Astrocyte (in vitro differentiated cells and primary cell): ENCODE measurements at regions not wholly inside any gene's neighbourhood (a gene's known extent, or its start where the extent isn't known, plus 50 kb on each side); places are given as distances from the start of the nearest gene placed in this dataset.

ENCODE experiments used
- DNase-seq: peaks from one replicate; pipeline ENCODE4 v3.0.0-alpha.2; 2010; ENCODE audit warnings: low read depth
- FAIRE-seq: peaks from 2 replicates; lab custom pipeline; 2011; peaks lifted over from hg19 to GRCh38; lab: Jason Lieb, UNC
- H2AFZ ChIP-seq: 2 replicates; pipeline ENCODE4 v1.6.0; 2012; ENCODE audit warnings: low read depth, low read length, inconsistent platforms
- H3K27ac ChIP-seq: 2 replicates; pipeline ENCODE4 v1.5.1; 2011; ENCODE audit warnings: low read depth, low read length, inconsistent platforms
- H3K27me3 ChIP-seq: 2 replicates; pipeline ENCODE4 v1.6.0; 2011; ENCODE audit warnings: low read length, inconsistent platforms; ENCODE audit not compliant: insufficient read depth
- H3K36me3 ChIP-seq: 2 replicates; pipeline ENCODE4 v1.5.1; 2011; ENCODE audit warnings: low read length, inconsistent platforms; ENCODE audit not compliant: insufficient read depth
- H3K4me1 ChIP-seq: 2 replicates; pipeline ENCODE4 v1.5.1; 2011; ENCODE audit warnings: low read length, inconsistent platforms; ENCODE audit not compliant: insufficient read depth
- H3K4me2 ChIP-seq: 2 replicates; pipeline ENCODE4 v1.6.0; 2012; ENCODE audit warnings: low read length, inconsistent platforms
- H3K4me3 ChIP-seq: 2 replicates; pipeline ENCODE4 v1.5.1; 2011; ENCODE audit warnings: low read depth, mild to moderate bottlenecking, low read length, inconsistent platforms; ENCODE audit not compliant: insufficient read depth
- H3K79me2 ChIP-seq: 2 replicates; pipeline ENCODE4 v1.6.0; 2012; ENCODE audit warnings: mild to moderate bottlenecking, low read length, inconsistent platforms; ENCODE audit not compliant: insufficient read depth
- H3K9ac ChIP-seq: 2 replicates; pipeline ENCODE4 v1.6.0; 2012; ENCODE audit warnings: mild to moderate bottlenecking, low read length, inconsistent platforms
- H3K9me3 ChIP-seq: 2 replicates; pipeline ENCODE4 v1.5.1; 2012; ENCODE audit warnings: low read depth, mild to moderate bottlenecking, low read length, inconsistent platforms; ENCODE audit not compliant: insufficient read depth
- H4K20me1 ChIP-seq: 2 replicates; pipeline ENCODE4 v1.6.0; 2012; ENCODE audit warnings: low read length, inconsistent platforms; ENCODE audit not compliant: insufficient read depth
- H3K27ac Mint-ChIP-seq: one replicate; pipeline ENCODE4 v1.8.0; 2021; ENCODE audit warnings: mild to moderate bottlenecking, mixed read lengths; ENCODE audit not compliant: unreplicated experiment
- H3K27me3 Mint-ChIP-seq: one replicate; pipeline ENCODE4 v1.8.0; 2021; ENCODE audit warnings: low read depth, mixed read lengths; ENCODE audit not compliant: unreplicated experiment
- H3K36me3 Mint-ChIP-seq: one replicate; pipeline ENCODE4 v1.8.0; 2021; ENCODE audit warnings: low read depth, mixed read lengths; ENCODE audit not compliant: unreplicated experiment
- H3K4me1 Mint-ChIP-seq: one replicate; pipeline ENCODE4 v1.8.0; 2021; ENCODE audit warnings: low read depth, mixed read lengths; ENCODE audit not compliant: unreplicated experiment
- H3K4me3 Mint-ChIP-seq: one replicate; pipeline ENCODE4 v1.8.0; 2021; ENCODE audit warnings: mild to moderate bottlenecking, moderate library complexity, mixed read lengths; ENCODE audit not compliant: unreplicated experiment
- H3K9me3 Mint-ChIP-seq: one replicate; pipeline ENCODE4 v1.8.0; 2021; ENCODE audit warnings: mild to moderate bottlenecking, mixed read lengths; ENCODE audit not compliant: unreplicated experiment
- EZH2 ChIP-seq: IDR thresholded peaks from 2 replicates; pipeline ENCODE4 v1.6.1; 2012; ENCODE audit warnings: mild to moderate bottlenecking, low read length, inconsistent platforms; ENCODE audit not compliant: insufficient read depth
- TF ChIP-seq, protein P1 (sequence below): IDR thresholded peaks from 2 replicates; pipeline ENCODE4 v1.5.1; 2011; ENCODE audit warnings: low read depth, mild to moderate bottlenecking, inconsistent platforms, low read length, moderate library complexity; ENCODE audit not compliant: insufficient read depth

DNA sequence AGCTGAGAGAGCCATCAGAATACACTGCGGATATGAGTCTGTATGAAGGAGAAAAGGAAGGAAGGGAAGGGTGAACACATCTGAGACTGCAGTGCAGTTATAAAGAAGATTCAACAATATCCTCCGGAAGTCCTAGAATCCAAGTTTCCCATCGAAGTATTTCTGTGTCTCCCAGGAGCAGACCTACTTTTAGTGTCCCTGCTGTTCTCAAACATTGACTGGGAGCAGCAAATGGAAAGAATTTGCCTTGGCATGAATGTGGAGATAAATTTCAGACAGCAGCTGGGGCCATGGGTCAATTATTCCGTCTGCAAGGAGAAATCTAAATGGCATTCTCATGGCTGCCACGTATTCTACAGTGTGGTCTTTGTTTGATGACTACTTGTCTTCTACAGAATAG lies 478.1 kb upstream of the SMC2 start:
- no peak for FAIRE-seq
- Mint-ChIP-seq H3K9me3 (peaks cover 5% of the 10 kb centered on the region), H3K4me3 (no peak overlapping the region), H3K27ac (no peak overlapping the region), H3K27me3 (no peaks in the 10 kb centered on the region), H3K4me1 (no peaks in the 10 kb centered on the region), H3K36me3 (no peaks in the 10 kb centered on the region)
- DNase-seq, result no peak
- no peaks in the 10 kb centered on the region for H3K9me3 ChIP-seq
- H3K4me1 ChIP-seq, result no peaks in the 10 kb centered on the region
- TF ChIP-seq EZH2, result no peak
- TF ChIP-seq, protein P1, sequence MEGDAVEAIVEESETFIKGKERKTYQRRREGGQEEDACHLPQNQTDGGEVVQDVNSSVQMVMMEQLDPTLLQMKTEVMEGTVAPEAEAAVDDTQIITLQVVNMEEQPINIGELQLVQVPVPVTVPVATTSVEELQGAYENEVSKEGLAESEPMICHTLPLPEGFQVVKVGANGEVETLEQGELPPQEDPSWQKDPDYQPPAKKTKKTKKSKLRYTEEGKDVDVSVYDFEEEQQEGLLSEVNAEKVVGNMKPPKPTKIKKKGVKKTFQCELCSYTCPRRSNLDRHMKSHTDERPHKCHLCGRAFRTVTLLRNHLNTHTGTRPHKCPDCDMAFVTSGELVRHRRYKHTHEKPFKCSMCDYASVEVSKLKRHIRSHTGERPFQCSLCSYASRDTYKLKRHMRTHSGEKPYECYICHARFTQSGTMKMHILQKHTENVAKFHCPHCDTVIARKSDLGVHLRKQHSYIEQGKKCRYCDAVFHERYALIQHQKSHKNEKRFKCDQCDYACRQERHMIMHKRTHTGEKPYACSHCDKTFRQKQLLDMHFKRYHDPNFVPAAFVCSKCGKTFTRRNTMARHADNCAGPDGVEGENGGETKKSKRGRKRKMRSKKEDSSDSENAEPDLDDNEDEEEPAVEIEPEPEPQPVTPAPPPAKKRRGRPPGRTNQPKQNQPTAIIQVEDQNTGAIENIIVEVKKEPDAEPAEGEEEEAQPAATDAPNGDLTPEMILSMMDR, result no peak
- no peaks in the 10 kb centered on the region for H4K20me1 ChIP-seq
- H3K4me2 ChIP-seq, result no peak overlapping the region
- no peaks in the 10 kb centered on the region for H3K27me3 ChIP-seq
- H2AFZ ChIP-seq, result no peak overlapping the region
- no peak overlapping the region for H3K4me3 ChIP-seq
- H3K36me3 ChIP-seq, result no peaks in the 10 kb centered on the region
- no peaks in the 10 kb centered on the region for H3K79me2 ChIP-seq
- H3K27ac ChIP-seq, result no peak overlapping the region
- no peak overlapping the region for H3K9ac ChIP-seq

DNA sequence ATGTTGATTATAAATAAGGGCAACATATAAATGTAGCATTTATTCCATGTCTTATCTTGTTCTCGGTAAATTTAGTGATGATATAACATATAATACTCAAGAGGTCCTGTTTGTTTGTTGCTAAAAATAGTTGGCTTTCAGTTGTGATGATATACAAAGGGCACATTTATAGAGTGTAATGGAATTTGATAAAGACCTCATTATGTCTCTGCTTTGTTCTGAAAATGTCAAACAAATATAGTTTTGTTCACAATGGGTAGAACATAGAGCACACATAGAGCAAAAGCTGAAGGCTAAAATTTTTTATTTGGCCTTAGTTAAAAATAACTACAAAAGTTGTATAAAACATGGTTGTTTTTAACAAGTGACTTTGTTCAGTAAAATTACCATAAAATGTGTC lies 477.1 kb upstream of the SMC2 start:
- no peak for FAIRE-seq

DNA sequence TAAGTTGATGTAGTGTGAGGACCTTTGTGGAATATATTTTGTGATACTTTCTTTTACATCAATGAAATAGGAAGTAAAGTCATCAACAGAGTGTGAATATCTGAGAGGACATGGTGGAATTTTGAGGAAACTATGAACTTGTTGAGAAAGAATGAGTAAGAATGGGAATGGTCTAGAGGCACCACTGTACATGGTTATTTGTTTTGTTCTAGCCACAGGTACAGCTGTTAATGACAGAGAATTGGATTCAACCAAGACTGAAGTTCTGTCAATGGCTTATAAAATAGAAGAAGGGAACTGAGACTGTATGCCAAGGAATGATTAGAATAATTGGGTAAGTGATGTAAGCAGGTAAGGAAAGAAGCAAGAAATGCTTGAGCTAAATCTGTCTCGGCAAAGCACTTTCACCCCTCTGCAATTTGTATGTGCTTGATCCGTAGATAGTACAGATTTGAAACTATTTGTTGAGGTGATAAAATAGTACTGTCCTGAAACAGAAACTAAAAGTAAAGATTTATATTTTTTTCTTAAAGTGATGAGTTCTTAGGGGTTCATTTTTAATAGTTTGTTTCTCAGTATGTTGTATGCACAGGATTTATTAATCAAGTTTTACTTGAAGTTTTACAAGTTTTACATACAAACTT lies 468.8 kb upstream of the SMC2 start:
- DNase-seq (no peak), FAIRE-seq (no peak)
- Histone ChIP-seq H3K27ac (no peak overlapping the region), H3K4me2 (no peak overlapping the region), H3K27me3 (no peaks in the 10 kb centered on the region), H4K20me1 (no peaks in the 10 kb centered on the region), H3K4me3 (no peak overlapping the region), H3K4me1 (no peaks in the 10 kb centered on the region), H2AFZ (no peak overlapping the region), H3K79me2 (no peaks in the 10 kb centered on the region), H3K9ac (no peak overlapping the region), H3K9me3 (no peaks in the 10 kb centered on the region), H3K36me3 (no peaks in the 10 kb centered on the region)
- TF ChIP-seq, protein P1, result no peak
- TF ChIP-seq EZH2, result no peak
- Mint-ChIP-seq H3K27ac (no peak overlapping the region), H3K4me1 (no peaks in the 10 kb centered on the region), H3K9me3 (peaks cover 4% of the 10 kb centered on the region), H3K4me3 (no peak overlapping the region), H3K36me3 (no peaks in the 10 kb centered on the region), H3K27me3 (no peaks in the 10 kb centered on the region)

More for the DNA sequence above, 477.1 kb upstream of the SMC2 start:
- no peaks in the 10 kb centered on the region for H3K36me3 ChIP-seq
- DNase-seq, result no peak
- H3K4me1 ChIP-seq, result no peaks in the 10 kb centered on the region
- H3K9me3 ChIP-seq, result no peaks in the 10 kb centered on the region
- H3K9ac ChIP-seq, result no peak overlapping the region
- Mint-ChIP-seq H3K36me3 (no peaks in the 10 kb centered on the region), H3K27me3 (no peaks in the 10 kb centered on the region), H3K9me3 (peaks cover 5% of the 10 kb centered on the region), H3K27ac (no peak overlapping the region), H3K4me3 (no peak overlapping the region), H3K4me1 (no peaks in the 10 kb centered on the region)
- H3K79me2 ChIP-seq, result no peaks in the 10 kb centered on the region
- H2AFZ ChIP-seq, result no peak overlapping the region
- no peak overlapping the region for H3K4me2 ChIP-seq
- H3K27me3 ChIP-seq, result no peaks in the 10 kb centered on the region
- H3K27ac ChIP-seq, result no peak overlapping the region
- no peak for TF ChIP-seq EZH2
- TF ChIP-seq, protein P1, result no peak
- no peak overlapping the region for H3K4me3 ChIP-seq
- H4K20me1 ChIP-seq, result no peaks in the 10 kb centered on the region
